ENCODE measurements at regions not wholly inside any gene's neighbourhood (a gene's known extent, or its start where the extent isn't known, plus 50 kb on each side); places are given as distances from the start of the nearest gene placed in this dataset.

GRCh38 chr12:30447061-30447750 is 248.5 kb downstream of the IPO8 start:
- Histone ChIP-seq H3K4me3 (ENCODE audit: low read length) (no peak overlapping the region), H3K36me3 (ENCODE audit: control insufficient read depth, insufficient read depth, low read length) (no peaks in the 10 kb centered on the region), H3K4me1 (ENCODE audit: control insufficient read depth, insufficient read depth, low read length) (no peaks in the 10 kb centered on the region), H3K27me3 (ENCODE audit: control insufficient read depth, insufficient read depth, low read length) (no peaks in the 10 kb centered on the region), H3K27ac (ENCODE audit: low read length) (no peak overlapping the region), H3K9me3 (ENCODE audit: control insufficient read depth, insufficient read depth, low read length) (no peaks in the 10 kb centered on the region)
- DNase-seq (no peak), ATAC-seq (no peak)
- no peaks in the 10 kb centered on the region for H3K36me3 Mint-ChIP-seq
- no peaks in the 10 kb centered on the region for H3K4me1 Mint-ChIP-seq
- intact Hi-C loops (cut with micrococcal nuclease): no loop called here
- H3K4me3 Mint-ChIP-seq: no peak overlapping the region
- H3K9me3 Mint-ChIP-seq: peaks cover 2 to 8% of the 10 kb centered on the region in 2 donors
- H3K27me3 Mint-ChIP-seq (ENCODE audit: low read depth in 2 of 2): no peaks in the 10 kb centered on the region
- H3K27ac Mint-ChIP-seq: no peak overlapping the region
- 67% methylated on average over 5 of the region's 6 CpGs for WGBS (ENCODE audit: insufficient coverage)
- no peak for TF ChIP-seq CTCF (IDR thresholded peaks at IDR 0.05)

GRCh38 chr12:30442461-30442860 is 253.2 kb downstream of the IPO8 start:
- no peaks in the 10 kb centered on the region for H3K4me1 ChIP-seq (ENCODE audit: control insufficient read depth, insufficient read depth, low read length)
- no peak for TF ChIP-seq CTCF (IDR thresholded peaks at IDR 0.05)
- H3K36me3 ChIP-seq (ENCODE audit: control insufficient read depth, insufficient read depth, low read length): no peaks in the 10 kb centered on the region
- Mint-ChIP-seq H3K4me1 (no peaks in the 10 kb centered on the region), H3K9me3 (no peaks in the 10 kb centered on the region), H3K27ac (no peak overlapping the region), H3K27me3 (ENCODE audit: low read depth in 2 of 2) (no peaks in the 10 kb centered on the region), H3K4me3 (no peak overlapping the region), H3K36me3 (no peaks in the 10 kb centered on the region)
- no peak overlapping the region for H3K27ac ChIP-seq (ENCODE audit: low read length)
- H3K9me3 ChIP-seq (ENCODE audit: control insufficient read depth, insufficient read depth, low read length): no peaks in the 10 kb centered on the region
- intact Hi-C loops (cut with micrococcal nuclease): no loop called here
- ATAC-seq (no peak), DNase-seq (no peak)
- H3K27me3 ChIP-seq (ENCODE audit: control insufficient read depth, insufficient read depth, low read length): no peaks in the 10 kb centered on the region
- H3K4me3 ChIP-seq (ENCODE audit: low read length): no peak overlapping the region

- Mint-ChIP-seq H3K4me1 (no peaks in the 10 kb centered on the region), H3K4me3 (no peak overlapping the region), H3K27ac (no peak overlapping the region), H3K36me3 (no peaks in the 10 kb centered on the region), H3K9me3 (no peaks in the 10 kb centered on the region), H3K27me3 (ENCODE audit: low read depth in 2 of 2) (no peaks in the 10 kb centered on the region)
- Histone ChIP-seq H3K9me3 (ENCODE audit: control insufficient read depth, insufficient read depth, low read length) (no peaks in the 10 kb centered on the region), H3K4me3 (ENCODE audit: low read length) (no peak overlapping the region), H3K27ac (ENCODE audit: low read length) (no peak overlapping the region), H3K27me3 (ENCODE audit: control insufficient read depth, insufficient read depth, low read length) (no peaks in the 10 kb centered on the region), H3K36me3 (ENCODE audit: control insufficient read depth, insufficient read depth, low read length) (no peaks in the 10 kb centered on the region), H3K4me1 (ENCODE audit: control insufficient read depth, insufficient read depth, low read length) (no peaks in the 10 kb centered on the region)
- no peak for DNase-seq
- intact Hi-C loops (cut with micrococcal nuclease): no loop called here
- ATAC-seq: no peak
- WGBS (ENCODE audit: insufficient coverage): 85% methylated on average over 7 of the region's 7 CpGs
- no peak for TF ChIP-seq CTCF (IDR thresholded peaks at IDR 0.05)
Observed at GRCh38 chr12:30440826-30441602, 254.7 kb downstream of the IPO8 start.

All from natural killer cell (primary cell).